Gastrocnemius medialis (tissue), 4 donors: ENCODE measurements at regions not wholly inside any gene's neighbourhood (a gene's known extent, or its start where the extent isn't known, plus 50 kb on each side); places are given as distances from the start of the nearest gene placed in this dataset.
"Not testable (repeated sequence)": the region's sequence is repeated elsewhere in the genome, so short reads cannot be mapped to it uniquely, and the experiment has no call there.

Experiments used
- ATAC-seq, 2 donors: fragments of 150-250 bp; one replicate each; pipeline ENCODE4 v1.9.1; 2016
- DNase-seq, 2 donors: peaks; one replicate each; pipeline ENCODE4 v3.0.0-alpha.2; 2019
- H3K27ac ChIP-seq, 4 donors: fragments of 200-600 bp; sonication (generic); 1 replicate in 1 of 4; 2 replicates in 3 of 4; pipeline ENCODE4 v1.5.1; 2016 to 2018; ENCODE audit warnings: mild to moderate bottlenecking in 2 of 4, moderate library complexity in 1 of 4
- H3K27me3 ChIP-seq, 3 donors: fragments of 200-600 bp; sonication (generic) in 2 of 3; 1 replicate in 1 of 3; 2 replicates in 2 of 3; pipeline versions ENCODE4 v1.5.1 to v1.6.0; 2016 to 2019; ENCODE audit warnings: mild to moderate bottlenecking in 1 of 3, moderate library complexity in 1 of 3
- H3K36me3 ChIP-seq, 2 donors: fragments of 200-600 bp; sonication (generic) in 1 of 2; one replicate each; pipeline ENCODE4 v1.5.1; 2017 to 2018
- H3K4me1 ChIP-seq, 2 donors: fragments of 200-600 bp; sonication (generic) in 1 of 2; one replicate each; pipeline ENCODE4 v1.5.1; 2016 to 2017; ENCODE audit warnings: mild to moderate bottlenecking in 2 of 2
- H3K4me3 ChIP-seq, 4 donors: fragments of 200-600 bp; sonication (generic) in 3 of 4; 1 replicate in 1 of 4; 2 replicates in 3 of 4; pipeline ENCODE4 v1.5.1; 2016 to 2019; ENCODE audit warnings: mild to moderate bottlenecking in 2 of 4
- H3K9me3 ChIP-seq, 3 donors: fragments of 200-600 bp; sonication (generic) in 2 of 3; 1 replicate in 1 of 3; 2 replicates in 2 of 3; pipeline ENCODE4 v1.5.1; 2016 to 2019
- CTCF ChIP-seq, 5 experiments: fragments of 450-650 bp in 3 of 5; fragments of 200-600 bp in 2 of 5; sonication (generic) in 2 of 5; IDR thresholded peaks in 4 of 5; conservative IDR thresholded peaks in 1 of 5; 1 replicate in 4 of 5; 2 replicates in 1 of 5; pipeline ENCODE4 v1.5.1; 2016 to 2019; ENCODE audit warnings: antibody characterized with exemption in 5 of 5, mild to moderate bottlenecking in 3 of 5, moderate library complexity in 3 of 5
- POLR2A ChIP-seq, 2 donors: fragments of 450-650 bp; IDR thresholded peaks; one replicate each; pipeline ENCODE4 v1.6.1; 2017; ENCODE audit warnings: antibody characterized with exemption in 2 of 2, mild to moderate bottlenecking in 2 of 2, moderate library complexity in 2 of 2
- in situ Hi-C, 4 donors: fragments of 200-750 bp; cut with MboI; loops; one replicate each; pipeline versions ENCODE4 v1.15.0 to v1.8.0; 2017; ENCODE audit warnings: low sequenced_read_pairs in 4 of 4
- intact Hi-C: fragments of 100-400 bp; cut with DNase I; formaldehyde crosslinking; loops from one replicate; pipeline ENCODE4 v1.15.1; 2023; ENCODE audit warnings: low total_unique reads

GRCh38 chr2:144114760-144115159, 405.2 kb downstream of the ZEB2 start:
- intact Hi-C loops, result no loop called here
- no peak for DNase-seq
- H3K4me1 ChIP-seq, result no peaks in the 10 kb centered on the region

GRCh38 chr2:144111437-144111836, 408.5 kb downstream of the ZEB2 start:
- no peak overlapping the region for H3K4me3 ChIP-seq
- intact Hi-C loops (no loop called here), in situ Hi-C loops (no loop called here)
- H3K4me1 ChIP-seq, result no peaks in the 10 kb centered on the region
- TF ChIP-seq POLR2A (IDR thresholded peaks at IDR 0.05) (no peak), CTCF (IDR thresholded peaks at IDR 0.05 in 4 of 5, conservative IDR thresholded peaks at IDR 0.05 in 1 of 5) (no peak)
- H3K27me3 ChIP-seq, result no peaks in the 10 kb centered on the region
- no peak overlapping the region for H3K27ac ChIP-seq
- ATAC-seq, result no peak
- DNase-seq, result no peak
- H3K9me3 ChIP-seq, result no peaks in the 10 kb centered on the region
- no peaks in the 10 kb centered on the region for H3K36me3 ChIP-seq

More at GRCh38 chr2:144114760-144115159, 405.2 kb downstream of the ZEB2 start:
- no peaks in the 10 kb centered on the region for H3K36me3 ChIP-seq
- H3K9me3 ChIP-seq, result no peaks in the 10 kb centered on the region
- in situ Hi-C loops, result no loop called here
- H3K27me3 ChIP-seq, result no peaks in the 10 kb centered on the region
- TF ChIP-seq POLR2A (IDR thresholded peaks at IDR 0.05) (no peak), CTCF (IDR thresholded peaks at IDR 0.05 in 4 of 5, conservative IDR thresholded peaks at IDR 0.05 in 1 of 5) (no peak)
- no peak overlapping the region for H3K27ac ChIP-seq
- no peak for ATAC-seq
- no peak overlapping the region for H3K4me3 ChIP-seq

GRCh38 chr2:144106104-144106503, 413.8 kb downstream of the ZEB2 start:
- intact Hi-C loops, H3K4me3 ChIP-seq: not testable (repeated sequence)

GRCh38 chr2:144102386-144102785, 417.5 kb downstream of the ZEB2 start:
- no peak for ATAC-seq
- in situ Hi-C loops, result no loop called here

More at GRCh38 chr2:144106104-144106503, 413.8 kb downstream of the ZEB2 start:
- H3K27ac ChIP-seq, H3K4me1 ChIP-seq, in situ Hi-C loops, H3K9me3 ChIP-seq, DNase-seq, H3K27me3 ChIP-seq, H3K36me3 ChIP-seq, ATAC-seq: not testable (repeated sequence)

GRCh38 chr2:144099780-144100377, 420.0 kb downstream of the ZEB2 start:
- TF ChIP-seq POLR2A (IDR thresholded peaks at IDR 0.05) (no peak), CTCF (IDR thresholded peaks at IDR 0.05 in 4 of 5, conservative IDR thresholded peaks at IDR 0.05 in 1 of 5) (peak in 4 of 5 experiments; percentile 21 to 35 (median 34))
- peak; percentile 95 to 96 for ATAC-seq
- in situ Hi-C loops, result no loop called here

More at GRCh38 chr2:144102386-144102785, 417.5 kb downstream of the ZEB2 start:
- H3K4me1 ChIP-seq, result peaks cover 7 to 10% of the 10 kb centered on the region in 2 donors
- H3K27ac ChIP-seq, result no peak overlapping the region
- intact Hi-C loops, result no loop called here
- no peak overlapping the region for H3K4me3 ChIP-seq
- H3K9me3 ChIP-seq, result no peaks in the 10 kb centered on the region
- H3K36me3 ChIP-seq, result no peaks in the 10 kb centered on the region
- no peak for DNase-seq
- H3K27me3 ChIP-seq, result no peaks in the 10 kb centered on the region
- TF ChIP-seq POLR2A (IDR thresholded peaks at IDR 0.05), result no peak
- TF ChIP-seq CTCF (IDR thresholded peaks at IDR 0.05 in 4 of 5, conservative IDR thresholded peaks at IDR 0.05 in 1 of 5), result no peak

More at GRCh38 chr2:144099780-144100377, 420.0 kb downstream of the ZEB2 start:
- DNase-seq, result peak in 1 of 2 donors; percentile 14
- Histone ChIP-seq H3K36me3 (no peaks in the 10 kb centered on the region), H3K27me3 (no peaks in the 10 kb centered on the region), H3K27ac (peak overlapping the region; percentile 32 to 72 (median 52)), H3K9me3 (no peaks in the 10 kb centered on the region), H3K4me1 (peaks cover 7 to 10% of the 10 kb centered on the region in 2 donors), H3K4me3 (peak overlapping the region in 2 of 4 donors; percentile 8 to 36)
- intact Hi-C loops, result no loop called here
